HUES64 (cell line): ENCODE measurements at regions not wholly inside any gene's neighbourhood (a gene's known extent, or its start where the extent isn't known, plus 50 kb on each side); places are given as distances from the start of the nearest gene placed in this dataset.

ENCODE experiments used
- H3K27ac ChIP-seq: 2 replicates; pipeline ENCODE4 v1.7.0; 2013; ENCODE audit warnings: low read depth, low read length, inconsistent platforms
- H3K27me3 ChIP-seq: 2 replicates; pipeline ENCODE4 v1.6.1; 2013; ENCODE audit warnings: mild to moderate bottlenecking, low read length; ENCODE audit not compliant: insufficient read depth
- H3K36me3 ChIP-seq: 2 replicates; pipeline ENCODE4 v1.6.1; 2013; ENCODE audit warnings: mild to moderate bottlenecking, low read length; ENCODE audit not compliant: insufficient read depth
- H3K4me1 ChIP-seq: 2 replicates; pipeline ENCODE4 v1.6.1; 2013; ENCODE audit warnings: mild to moderate bottlenecking, low read length, moderate library complexity; ENCODE audit not compliant: insufficient read depth
- H3K4me3 ChIP-seq: 2 replicates; pipeline ENCODE4 v1.5.1; 2013; ENCODE audit warnings: mild to moderate bottlenecking, low read length, moderate library complexity
- H3K9ac ChIP-seq: 2 replicates; pipeline ENCODE4 v1.6.1; 2013; ENCODE audit warnings: mild to moderate bottlenecking, low read depth, low read length
- H3K9me3 ChIP-seq: 2 replicates; pipeline ENCODE4 v1.6.1; 2013; ENCODE audit warnings: low read depth, low read length; ENCODE audit not compliant: insufficient read depth
- WGBS: fragments of 150-250, 120-280 bp; methylation state at CpG from one replicate; pipeline ENCODE4 v1.1.7; 2013; ENCODE audit warnings: missing lambda C conversion rate; 5-methylcytosine and 5-hydroxymethylcytosine counted together

DNA sequence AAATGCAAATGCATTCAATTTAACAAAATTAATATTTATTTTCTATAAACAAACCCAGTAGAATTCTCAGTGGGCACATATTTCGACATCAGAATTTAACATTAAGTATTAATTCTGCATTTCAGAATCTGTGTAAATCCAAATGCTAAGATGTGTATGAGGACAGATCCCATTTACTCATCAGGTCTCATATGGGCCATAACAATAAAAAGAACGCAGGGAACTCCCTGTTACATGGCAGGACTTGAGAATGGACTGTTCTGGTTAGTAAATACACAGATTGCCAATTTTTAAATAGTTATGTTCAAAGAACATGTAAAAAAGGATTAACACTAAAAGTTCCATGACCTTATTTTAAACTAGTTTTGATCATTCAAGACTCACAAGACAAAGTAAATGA, 104.0 kb downstream of the SLC30A10 start:
- 92% methylated on average over 2 of the region's 2 CpGs for WGBS
- H3K9me3 ChIP-seq, result no peaks in the 10 kb centered on the region

GRCh38 chr1:219820551-219820950, 107.8 kb downstream of the SLC30A10 start:
- Histone ChIP-seq H3K36me3 (no peaks in the 10 kb centered on the region), H3K4me3 (no peak overlapping the region), H3K9ac (no peak overlapping the region), H3K27ac (no peak overlapping the region), H3K4me1 (peaks cover 10% of the 10 kb centered on the region), H3K27me3 (no peaks in the 10 kb centered on the region), H3K9me3 (no peaks in the 10 kb centered on the region)
- WGBS, result 93% methylated on average over 2 of the region's 2 CpGs

More for the DNA sequence above, 104.0 kb downstream of the SLC30A10 start:
- Histone ChIP-seq H3K27ac (no peak overlapping the region), H3K9ac (no peak overlapping the region), H3K27me3 (no peaks in the 10 kb centered on the region), H3K4me3 (no peak overlapping the region), H3K4me1 (peaks cover 20% of the 10 kb centered on the region), H3K36me3 (no peaks in the 10 kb centered on the region)

DNA sequence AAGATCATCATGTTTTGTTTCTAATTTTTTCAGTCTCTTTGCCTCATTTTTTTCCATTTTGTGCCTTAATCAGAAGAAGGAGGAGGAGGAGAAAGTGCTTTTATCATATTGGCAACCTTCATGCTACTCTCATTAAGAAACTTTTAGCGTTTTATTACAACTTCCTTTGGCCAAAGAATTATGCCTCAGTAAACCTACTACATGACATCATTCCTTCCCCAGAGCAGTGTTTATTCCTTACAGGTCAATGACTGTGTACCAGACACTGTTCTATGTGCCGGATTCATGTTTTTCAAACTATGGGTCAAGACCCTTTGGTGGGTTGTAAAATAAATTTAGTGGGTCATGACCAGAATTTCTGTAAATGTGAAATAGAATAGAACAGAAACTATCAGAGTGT, 110.4 kb downstream of the SLC30A10 start:
- H3K9ac ChIP-seq, result no peak overlapping the region
- H3K4me3 ChIP-seq, result no peak overlapping the region
- H3K9me3 ChIP-seq, result no peaks in the 10 kb centered on the region
- H3K27ac ChIP-seq, result no peak overlapping the region
- no peaks in the 10 kb centered on the region for H3K36me3 ChIP-seq
- H3K27me3 ChIP-seq, result no peaks in the 10 kb centered on the region
- H3K4me1 ChIP-seq, result no peaks in the 10 kb centered on the region; the same call in 1 of the 2 replicates
- WGBS, result 96% methylated on average over 2 of the region's 2 CpGs

DNA sequence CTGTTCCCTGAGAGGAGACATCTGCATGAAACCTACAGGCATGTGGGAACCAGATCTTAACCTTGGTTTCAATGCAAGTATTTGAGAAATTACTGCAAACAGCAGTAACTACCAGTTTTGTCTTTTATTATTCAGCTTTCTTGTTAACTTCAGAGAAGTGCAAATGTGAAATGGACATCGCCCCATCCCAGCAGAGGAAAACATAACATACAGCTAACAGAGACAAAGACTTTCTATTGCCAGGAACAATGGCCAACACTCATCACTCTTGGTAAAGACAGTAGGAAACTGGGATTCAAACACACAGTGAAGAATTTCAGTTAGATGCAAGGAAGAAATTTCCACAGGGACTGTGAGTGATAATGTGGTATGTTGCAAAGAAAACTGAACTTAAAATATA, 115.1 kb downstream of the SLC30A10 start:
- WGBS, result 70% methylated on average over 1 of the region's 1 CpG
- no peaks in the 10 kb centered on the region for H3K36me3 ChIP-seq
- peaks cover 8% of the 10 kb centered on the region for H3K4me1 ChIP-seq
- H3K4me3 ChIP-seq, result no peak overlapping the region
- H3K27ac ChIP-seq, result no peak overlapping the region
- H3K27me3 ChIP-seq, result no peaks in the 10 kb centered on the region
- no peak overlapping the region for H3K9ac ChIP-seq
- no peaks in the 10 kb centered on the region for H3K9me3 ChIP-seq

GRCh38 chr1:219812491-219813203, 115.7 kb downstream of the SLC30A10 start:
- Histone ChIP-seq H3K4me3 (no peak overlapping the region), H3K4me1 (peaks cover 8% of the 10 kb centered on the region), H3K9ac (no peak overlapping the region; the same call in 1 of the 2 replicates), H3K9me3 (no peaks in the 10 kb centered on the region), H3K27ac (no peak overlapping the region), H3K27me3 (no peaks in the 10 kb centered on the region), H3K36me3 (no peaks in the 10 kb centered on the region)
- WGBS, result 31% methylated on average over 4 of the region's 4 CpGs

GRCh38 chr1:219812086-219812485, 116.3 kb downstream of the SLC30A10 start:
- no peaks in the 10 kb centered on the region for H3K9me3 ChIP-seq
- H3K27ac ChIP-seq, result no peak overlapping the region
- H3K27me3 ChIP-seq, result no peaks in the 10 kb centered on the region
- peaks cover 8% of the 10 kb centered on the region for H3K4me1 ChIP-seq
- H3K4me3 ChIP-seq, result no peak overlapping the region
- H3K36me3 ChIP-seq, result no peaks in the 10 kb centered on the region
- H3K9ac ChIP-seq, result no peak overlapping the region; the same call in 1 of the 2 replicates
- WGBS, result 70% methylated on average over 4 of the region's 4 CpGs

DNA sequence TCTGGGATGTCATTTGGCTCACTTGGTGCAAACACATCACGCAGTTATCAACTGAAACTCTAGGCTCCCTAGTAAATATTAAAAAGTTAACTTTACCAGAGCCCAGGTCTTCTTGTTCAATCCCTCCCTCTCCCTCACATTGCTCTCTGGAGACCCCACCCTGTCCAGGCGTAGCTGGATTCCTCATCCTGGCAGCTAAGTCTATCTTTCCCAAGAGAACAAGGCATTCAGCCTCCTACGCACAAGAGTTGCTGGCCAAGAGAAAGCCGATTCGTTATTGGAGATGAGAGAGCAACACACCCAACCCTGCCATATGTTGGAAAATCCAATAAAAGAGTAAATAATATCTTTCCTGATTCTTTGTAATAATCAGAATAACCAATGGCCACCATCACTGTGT, 117.9 kb downstream of the SLC30A10 start:
- H3K4me1 ChIP-seq, result peaks cover 8% of the 10 kb centered on the region
- no peaks in the 10 kb centered on the region for H3K36me3 ChIP-seq
- no peaks in the 10 kb centered on the region for H3K27me3 ChIP-seq
- no peak overlapping the region for H3K9ac ChIP-seq
- no peaks in the 10 kb centered on the region for H3K9me3 ChIP-seq
- 91% methylated on average over 4 of the region's 5 CpGs for WGBS
- no peak overlapping the region for H3K27ac ChIP-seq
- no peak overlapping the region for H3K4me3 ChIP-seq

DNA sequence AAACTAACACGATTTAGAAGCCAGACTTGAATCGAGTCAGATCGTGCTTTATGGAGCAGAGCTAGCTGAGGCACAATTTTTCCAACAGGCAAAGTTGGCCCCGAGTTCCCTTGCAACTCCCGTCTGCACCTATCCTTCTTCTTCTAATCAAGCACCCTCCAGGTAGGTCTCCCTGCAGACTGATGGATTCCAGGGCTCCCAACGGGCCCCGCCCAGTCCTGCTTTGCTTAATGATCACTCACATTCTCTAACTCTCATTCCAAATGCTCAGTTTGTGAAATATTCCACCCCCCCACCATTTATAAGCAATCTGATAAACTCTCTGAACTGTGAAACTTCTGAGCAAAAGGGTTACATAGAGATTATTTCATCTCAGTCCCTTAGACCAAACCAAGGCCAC, 119.6 kb downstream of the SLC30A10 start:
- no peak overlapping the region for H3K27ac ChIP-seq
- H3K9me3 ChIP-seq, result no peaks in the 10 kb centered on the region
- H3K4me3 ChIP-seq, result no peak overlapping the region
- no peaks in the 10 kb centered on the region for H3K36me3 ChIP-seq
- peaks cover 8% of the 10 kb centered on the region for H3K4me1 ChIP-seq
- no peaks in the 10 kb centered on the region for H3K27me3 ChIP-seq
- no peak overlapping the region for H3K9ac ChIP-seq
- 93% methylated on average over 7 of the region's 7 CpGs for WGBS

- H3K36me3 ChIP-seq, result no peaks in the 10 kb centered on the region
- no peaks in the 10 kb centered on the region for H3K9me3 ChIP-seq
- no peak overlapping the region for H3K9ac ChIP-seq
- no peaks in the 10 kb centered on the region for H3K27me3 ChIP-seq
- H3K4me1 ChIP-seq, result no peaks in the 10 kb centered on the region
- no peak overlapping the region for H3K4me3 ChIP-seq
- H3K27ac ChIP-seq, result no peak overlapping the region
- 76% methylated on average over 2 of the region's 2 CpGs for WGBS
Observed at GRCh38 chr1:219806642-219807041, 121.7 kb downstream of the SLC30A10 start.

DNA sequence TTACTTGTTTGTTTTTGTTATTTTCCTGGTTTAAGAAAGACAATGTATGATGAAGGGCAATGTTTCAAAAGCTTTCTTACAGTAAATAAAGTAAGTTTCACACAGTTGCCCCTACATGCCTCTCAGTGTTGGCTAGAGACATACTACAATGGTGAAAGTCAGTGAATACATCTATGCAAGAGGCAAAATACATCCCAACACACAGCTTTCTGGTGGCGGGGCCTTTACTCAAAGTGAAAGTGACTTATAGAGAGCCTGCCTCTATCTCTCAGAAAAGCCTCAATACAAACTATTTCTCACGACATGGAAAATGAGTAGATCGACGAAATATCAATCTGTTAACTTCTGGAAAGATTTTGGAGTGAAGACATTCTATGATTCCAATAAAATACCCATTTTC, 122.3 kb downstream of the SLC30A10 start:
- Histone ChIP-seq H3K4me3 (no peak overlapping the region), H3K9ac (no peak overlapping the region), H3K36me3 (no peaks in the 10 kb centered on the region), H3K27me3 (no peaks in the 10 kb centered on the region), H3K27ac (no peak overlapping the region), H3K9me3 (no peaks in the 10 kb centered on the region), H3K4me1 (no peaks in the 10 kb centered on the region)
- WGBS, result 69% methylated on average over 1 of the region's 4 CpGs

DNA sequence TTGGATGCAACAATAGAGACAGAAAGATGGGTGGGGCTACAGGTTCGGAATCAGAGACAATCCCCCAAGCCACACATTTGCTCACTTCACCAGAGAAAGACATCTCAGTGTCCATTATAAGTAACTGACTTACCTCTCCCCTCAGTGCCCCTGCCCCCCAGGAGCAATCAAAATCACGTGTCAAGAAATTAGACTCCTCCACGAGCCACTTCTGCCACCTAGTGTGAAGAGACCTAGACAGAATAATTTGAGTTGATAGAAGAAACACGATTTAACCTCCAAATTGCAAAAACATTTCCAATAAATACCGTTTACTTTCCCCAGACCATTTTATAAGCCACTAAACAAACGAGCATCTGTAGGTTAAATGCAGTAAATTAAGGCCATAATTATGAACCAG, 123.2 kb downstream of the SLC30A10 start:
- Histone ChIP-seq H3K36me3 (no peaks in the 10 kb centered on the region), H3K4me3 (no peak overlapping the region), H3K9ac (no peak overlapping the region), H3K27ac (no peak overlapping the region), H3K27me3 (no peaks in the 10 kb centered on the region), H3K9me3 (no peaks in the 10 kb centered on the region), H3K4me1 (no peaks in the 10 kb centered on the region)
- WGBS, result 73% methylated on average over 5 of the region's 6 CpGs
